GM12873 (cell line): ENCODE measurements at regions not wholly inside any gene's neighbourhood (a gene's known extent, or its start where the extent isn't known, plus 50 kb on each side); places are given as distances from the start of the nearest gene placed in this dataset.

Experiments
- CTCF ChIP-seq: IDR thresholded peaks from 2 replicates; pipeline ENCODE4 v1.5.1; 2012; ENCODE audit warnings: low read depth, mild to moderate bottlenecking, moderate library complexity, low read length, control low read depth; ENCODE audit not compliant: insufficient read depth; ENCODE audit errors: missing control alignments

GRCh38 chr2:41326851-41327250 is 721.0 kb upstream of the PKDCC start:
- no peak for TF ChIP-seq CTCF

GRCh38 chr2:41329040-41329439 is 718.8 kb upstream of the PKDCC start:
- TF ChIP-seq CTCF: no peak

- no peak for TF ChIP-seq CTCF
Measured at GRCh38 chr2:41334159-41334558, 713.7 kb upstream of the PKDCC start.

GRCh38 chr2:41337956-41338355 is 709.9 kb upstream of the PKDCC start:
- TF ChIP-seq CTCF: no peak

- TF ChIP-seq CTCF: no peak
Measured at GRCh38 chr2:41344529-41344928, 703.3 kb upstream of the PKDCC start.

GRCh38 chr2:41353060-41353459 is 694.8 kb upstream of the PKDCC start:
- TF ChIP-seq CTCF: no peak

GRCh38 chr2:41355794-41356193 is 692.0 kb upstream of the PKDCC start:
- no peak for TF ChIP-seq CTCF
